CD4-positive, alpha-beta T cell (primary cell): ENCODE measurements at regions not wholly inside any gene's neighbourhood (a gene's known extent, or its start where the extent isn't known, plus 50 kb on each side); places are given as distances from the start of the nearest gene placed in this dataset.

ENCODE experiments used
- ATAC-seq: fragments of 200-7000 bp; cut with Tn5 transposase; one replicate; pipeline ENCODE4 v1.10.0; 2022; ENCODE audit warnings: mild to moderate bottlenecking; ENCODE audit not compliant: poor library complexity
- CTCF ChIA-PET: fragments of 350-600 bp; sonication (Branson Sonifier 250); formaldehyde crosslinking; loops from one replicate; lab custom pipeline; 2021; ENCODE audit warnings: antibody characterized with exemption, inconsistent platforms; lab: Charles Lee
- POLR2A ChIA-PET: fragments of 350-600 bp; sonication (Branson Sonifier 250); formaldehyde crosslinking; loops from one replicate; lab custom pipeline; 2021; ENCODE audit warnings: antibody characterized with exemption, inconsistent platforms; lab: Charles Lee
- DNase-seq, 14 experiments: peaks; one replicate each; pipeline ENCODE4 v3.0.0-alpha.2; 2013 to 2020; ENCODE audit warnings: mixed read lengths in 2 of 14
- H3K27ac ChIP-seq, 2 donors: one replicate each; pipeline versions ENCODE4 v1.5.1 to v1.7.0; 2013; ENCODE audit warnings: low read length in 2 of 2, low read depth in 1 of 2, mild to moderate bottlenecking in 1 of 2
- H3K27me3 ChIP-seq, 2 experiments: 1 replicate in 1 of 2; 2 replicates in 1 of 2; pipeline versions ENCODE4 v1.6.1 to v1.7.0; 2013; ENCODE audit warnings: low read length in 2 of 2, control low read depth in 1 of 2, mild to moderate bottlenecking in 1 of 2, moderate library complexity in 1 of 2; ENCODE audit not compliant: insufficient read depth in 2 of 2, control insufficient read depth in 1 of 2
- H3K36me3 ChIP-seq: one replicate; pipeline ENCODE4 v1.6.1; 2013; ENCODE audit warnings: low read length, control low read depth; ENCODE audit not compliant: insufficient read depth
- H3K4me1 ChIP-seq: one replicate; pipeline ENCODE4 v1.6.1; 2013; ENCODE audit warnings: low read length, control low read depth; ENCODE audit not compliant: insufficient read depth
- H3K4me3 ChIP-seq: one replicate; pipeline ENCODE4 v1.5.1; 2013; ENCODE audit warnings: mild to moderate bottlenecking, low read length, moderate library complexity
- H3K9me3 ChIP-seq, 2 experiments: 1 replicate in 1 of 2; 2 replicates in 1 of 2; pipeline versions ENCODE4 v1.6.1 to v1.7.0; 2013; ENCODE audit warnings: low read length in 2 of 2, mild to moderate bottlenecking in 2 of 2, control low read depth in 1 of 2, moderate library complexity in 1 of 2; ENCODE audit not compliant: control insufficient read depth in 1 of 2, insufficient read depth in 1 of 2
- H3K27ac Mint-ChIP-seq: one replicate; pipeline ENCODE4 v1.8.0; 2020; ENCODE audit warnings: mixed read lengths
- H3K27me3 Mint-ChIP-seq: one replicate; pipeline ENCODE4 v1.8.0; 2021; ENCODE audit warnings: mixed read lengths
- H3K36me3 Mint-ChIP-seq: one replicate; pipeline ENCODE4 v1.8.0; 2021; ENCODE audit warnings: low read depth, mixed read lengths
- H3K4me1 Mint-ChIP-seq: one replicate; pipeline ENCODE4 v1.8.0; 2021; ENCODE audit warnings: low read depth, mixed read lengths
- H3K4me3 Mint-ChIP-seq: one replicate; pipeline ENCODE4 v1.8.0; 2020; ENCODE audit warnings: mild to moderate bottlenecking, mixed read lengths
- H3K9me3 Mint-ChIP-seq: one replicate; pipeline ENCODE4 v1.8.0; 2020; ENCODE audit warnings: mixed read lengths
- intact Hi-C, 2 experiments: fragments of 100-400 bp; cut with DNase I in 1 of 2; cut with micrococcal nuclease in 1 of 2; formaldehyde crosslinking; loops; one replicate each; pipeline versions ENCODE4 v1.15.1 to v1.9.0; 2023 to 2025; cut with DNase I, micrococcal nuclease
- TF ChIP-seq, protein P1 (sequence below): fragments of 200-600 bp; IDR thresholded peaks from one replicate; pipeline ENCODE4 v1.8.0; 2022; ENCODE audit warnings: antibody characterized with exemption, mild to moderate bottlenecking

DNA sequence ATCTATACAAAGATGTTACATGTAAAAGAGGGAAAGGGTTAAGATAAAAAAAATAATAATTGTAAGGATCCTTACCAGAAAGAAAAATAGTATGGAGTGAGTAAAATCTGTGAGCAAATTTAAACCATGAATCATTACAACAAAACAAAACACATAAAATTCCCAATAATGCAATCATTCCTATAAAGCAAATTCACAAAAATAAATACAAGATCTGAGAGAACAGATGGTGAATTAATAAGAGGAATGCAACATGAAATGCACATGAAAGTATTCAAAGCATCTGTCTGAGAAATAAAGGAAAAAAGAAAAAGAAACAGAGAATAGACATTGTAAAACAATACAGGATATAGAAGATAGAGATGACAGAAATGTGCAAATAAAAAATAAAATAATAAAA is 681.5 kb upstream of the KLHL1 start:
- DNase-seq (no peak), ATAC-seq (no peak)
- H3K4me3 Mint-ChIP-seq = no peak overlapping the region
- no peaks in the 10 kb centered on the region for H3K9me3 Mint-ChIP-seq
- Histone ChIP-seq H3K4me1 (no peaks in the 10 kb centered on the region), H3K4me3 (no peak overlapping the region), H3K27ac (no peak overlapping the region), H3K27me3 (no peaks in the 10 kb centered on the region), H3K9me3 (no peaks in the 10 kb centered on the region), H3K36me3 (no peaks in the 10 kb centered on the region)
- intact Hi-C loops = no loop called here
- no peaks in the 10 kb centered on the region for H3K4me1 Mint-ChIP-seq
- H3K27ac Mint-ChIP-seq = no peak overlapping the region
- ChIA-PET CTCF (no interaction called here), POLR2A (no interaction called here)
- H3K27me3 Mint-ChIP-seq = no peaks in the 10 kb centered on the region
- H3K36me3 Mint-ChIP-seq = no peaks in the 10 kb centered on the region
- TF ChIP-seq, protein P1, sequence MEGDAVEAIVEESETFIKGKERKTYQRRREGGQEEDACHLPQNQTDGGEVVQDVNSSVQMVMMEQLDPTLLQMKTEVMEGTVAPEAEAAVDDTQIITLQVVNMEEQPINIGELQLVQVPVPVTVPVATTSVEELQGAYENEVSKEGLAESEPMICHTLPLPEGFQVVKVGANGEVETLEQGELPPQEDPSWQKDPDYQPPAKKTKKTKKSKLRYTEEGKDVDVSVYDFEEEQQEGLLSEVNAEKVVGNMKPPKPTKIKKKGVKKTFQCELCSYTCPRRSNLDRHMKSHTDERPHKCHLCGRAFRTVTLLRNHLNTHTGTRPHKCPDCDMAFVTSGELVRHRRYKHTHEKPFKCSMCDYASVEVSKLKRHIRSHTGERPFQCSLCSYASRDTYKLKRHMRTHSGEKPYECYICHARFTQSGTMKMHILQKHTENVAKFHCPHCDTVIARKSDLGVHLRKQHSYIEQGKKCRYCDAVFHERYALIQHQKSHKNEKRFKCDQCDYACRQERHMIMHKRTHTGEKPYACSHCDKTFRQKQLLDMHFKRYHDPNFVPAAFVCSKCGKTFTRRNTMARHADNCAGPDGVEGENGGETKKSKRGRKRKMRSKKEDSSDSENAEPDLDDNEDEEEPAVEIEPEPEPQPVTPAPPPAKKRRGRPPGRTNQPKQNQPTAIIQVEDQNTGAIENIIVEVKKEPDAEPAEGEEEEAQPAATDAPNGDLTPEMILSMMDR = no peak

DNA sequence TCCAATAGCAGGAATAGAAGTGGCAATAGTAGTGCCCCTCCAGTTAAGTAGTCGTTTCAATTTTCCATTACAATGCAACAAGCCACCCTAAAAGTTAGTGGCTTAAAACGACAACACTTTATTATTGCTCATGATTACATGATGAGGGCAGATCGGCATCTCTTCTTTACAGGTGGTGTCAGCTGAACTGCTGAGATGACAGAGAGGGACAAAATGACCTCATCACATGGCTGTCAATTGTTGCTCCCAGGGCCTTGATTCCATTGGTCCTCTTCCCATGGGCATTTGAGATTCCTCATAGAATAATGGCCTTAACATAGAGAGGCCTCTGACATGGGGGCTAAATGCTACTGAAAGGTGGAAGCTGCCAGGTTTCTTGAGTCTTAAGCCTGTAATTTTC is 679.8 kb upstream of the KLHL1 start:
- intact Hi-C loops = no loop called here
- no peaks in the 10 kb centered on the region for H3K4me1 Mint-ChIP-seq
- POLR2A ChIA-PET = no interaction called here

DNA sequence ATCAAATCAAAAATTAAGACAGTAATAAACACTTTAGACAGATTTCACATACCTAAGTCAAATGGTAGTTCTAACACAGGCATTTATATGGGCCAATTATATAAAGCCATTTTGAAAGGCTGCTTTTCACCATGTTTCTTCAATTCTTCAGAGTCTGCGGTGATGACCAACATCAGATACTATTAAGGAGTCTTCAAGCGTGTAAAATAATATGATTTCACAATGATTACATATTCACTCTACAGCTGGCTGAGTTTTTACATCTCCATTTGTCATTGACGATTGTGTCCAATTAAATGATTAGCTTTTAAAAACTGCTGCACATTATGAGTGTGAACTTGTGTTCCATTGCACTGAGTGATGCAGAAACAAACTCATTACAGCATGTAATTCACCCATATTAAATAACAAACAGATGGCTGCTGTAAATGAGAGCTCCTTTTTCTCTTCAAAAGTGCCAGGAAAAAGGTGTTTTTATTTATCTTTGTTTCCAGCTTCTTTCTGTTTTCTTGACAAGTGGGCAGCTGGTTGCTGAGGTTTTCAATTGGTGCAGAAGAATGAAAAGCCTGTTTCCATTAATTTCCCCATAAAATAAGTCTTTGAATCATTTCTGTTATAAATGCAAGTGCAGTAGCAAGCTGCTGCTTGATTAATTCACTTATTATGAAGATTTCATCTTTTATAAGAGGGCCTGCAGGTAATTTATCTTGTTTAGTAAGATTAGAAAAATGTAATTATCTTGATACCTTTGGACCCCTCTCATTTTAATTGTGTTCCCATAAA is 676.1 kb upstream of the KLHL1 start:
- Histone ChIP-seq H3K4me3 (no peak overlapping the region), H3K27me3 (no peaks in the 10 kb centered on the region), H3K4me1 (no peaks in the 10 kb centered on the region), H3K36me3 (no peaks in the 10 kb centered on the region), H3K27ac (no peak overlapping the region), H3K9me3 (no peaks in the 10 kb centered on the region)
- Mint-ChIP-seq H3K27ac (no peak overlapping the region), H3K36me3 (no peaks in the 10 kb centered on the region), H3K4me3 (no peak overlapping the region), H3K9me3 (no peaks in the 10 kb centered on the region), H3K4me1 (no peaks in the 10 kb centered on the region), H3K27me3 (no peaks in the 10 kb centered on the region)
- TF ChIP-seq, protein P1 = no peak
- DNase-seq (no peak), ATAC-seq (no peak)
- ChIA-PET CTCF (no interaction called here), POLR2A (no interaction called here)
- intact Hi-C loops = no loop called here

More for the DNA sequence above, 679.8 kb upstream of the KLHL1 start:
- H3K9me3 ChIP-seq = no peaks in the 10 kb centered on the region
- no peaks in the 10 kb centered on the region for H3K36me3 Mint-ChIP-seq
- H3K9me3 Mint-ChIP-seq = no peaks in the 10 kb centered on the region
- H3K27ac Mint-ChIP-seq = no peak overlapping the region
- no peaks in the 10 kb centered on the region for H3K4me1 ChIP-seq
- TF ChIP-seq, protein P1 = no peak
- CTCF ChIA-PET = no interaction called here
- DNase-seq (no peak), ATAC-seq (no peak)
- H3K36me3 ChIP-seq = no peaks in the 10 kb centered on the region
- no peaks in the 10 kb centered on the region for H3K27me3 Mint-ChIP-seq
- H3K4me3 Mint-ChIP-seq = no peak overlapping the region
- no peak overlapping the region for H3K4me3 ChIP-seq
- no peaks in the 10 kb centered on the region for H3K27me3 ChIP-seq
- no peak overlapping the region for H3K27ac ChIP-seq
